ENCODE measurements at regions not wholly inside any gene's neighbourhood (a gene's known extent, or its start where the extent isn't known, plus 50 kb on each side); places are given as distances from the start of the nearest gene placed in this dataset.

- Mint-ChIP-seq H3K9me3 (peaks cover 18% of the 10 kb centered on the region), H3K4me3 (no peak overlapping the region), H3K27me3 (no peaks in the 10 kb centered on the region), H3K36me3 (ENCODE audit: low read depth) (no peaks in the 10 kb centered on the region), H3K27ac (no peak overlapping the region), H3K4me1 (ENCODE audit: low read depth) (no peaks in the 10 kb centered on the region)
- Histone ChIP-seq H3K4me3 (ENCODE audit: low read length) (no peak overlapping the region), H3K4me1 (ENCODE audit: insufficient read depth, low read length) (no peaks in the 10 kb centered on the region), H3K36me3 (ENCODE audit: insufficient read depth, low read length) (no peaks in the 10 kb centered on the region), H3K27me3 (ENCODE audit: control insufficient read depth in 1 of 2, insufficient read depth in 2 of 2, low read length in 2 of 2) (no peaks in the 10 kb centered on the region), H3K27ac (ENCODE audit: low read depth in 1 of 2, low read length in 2 of 2) (no peak overlapping the region), H3K9me3 (ENCODE audit: control insufficient read depth in 1 of 2, insufficient read depth in 1 of 2, low read length in 2 of 2) (no peaks in the 10 kb centered on the region)
- intact Hi-C loops (cut with DNase I, micrococcal nuclease): no loop called here
- ChIA-PET POLR2A (no interaction called here), CTCF (no interaction called here)
- no peak for DNase-seq
- TF ChIP-seq, protein P1, sequence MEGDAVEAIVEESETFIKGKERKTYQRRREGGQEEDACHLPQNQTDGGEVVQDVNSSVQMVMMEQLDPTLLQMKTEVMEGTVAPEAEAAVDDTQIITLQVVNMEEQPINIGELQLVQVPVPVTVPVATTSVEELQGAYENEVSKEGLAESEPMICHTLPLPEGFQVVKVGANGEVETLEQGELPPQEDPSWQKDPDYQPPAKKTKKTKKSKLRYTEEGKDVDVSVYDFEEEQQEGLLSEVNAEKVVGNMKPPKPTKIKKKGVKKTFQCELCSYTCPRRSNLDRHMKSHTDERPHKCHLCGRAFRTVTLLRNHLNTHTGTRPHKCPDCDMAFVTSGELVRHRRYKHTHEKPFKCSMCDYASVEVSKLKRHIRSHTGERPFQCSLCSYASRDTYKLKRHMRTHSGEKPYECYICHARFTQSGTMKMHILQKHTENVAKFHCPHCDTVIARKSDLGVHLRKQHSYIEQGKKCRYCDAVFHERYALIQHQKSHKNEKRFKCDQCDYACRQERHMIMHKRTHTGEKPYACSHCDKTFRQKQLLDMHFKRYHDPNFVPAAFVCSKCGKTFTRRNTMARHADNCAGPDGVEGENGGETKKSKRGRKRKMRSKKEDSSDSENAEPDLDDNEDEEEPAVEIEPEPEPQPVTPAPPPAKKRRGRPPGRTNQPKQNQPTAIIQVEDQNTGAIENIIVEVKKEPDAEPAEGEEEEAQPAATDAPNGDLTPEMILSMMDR (IDR thresholded peaks at IDR 0.05): no peak
- no peak for ATAC-seq (ENCODE audit: poor library complexity)
Measured at GRCh38 chr14:84024231-84024820, 1505.6 kb upstream of the FLRT2 start.

- Mint-ChIP-seq H3K4me1 (ENCODE audit: low read depth) (no peaks in the 10 kb centered on the region), H3K9me3 (peaks cover 18% of the 10 kb centered on the region), H3K36me3 (ENCODE audit: low read depth) (no peaks in the 10 kb centered on the region), H3K27ac (no peak overlapping the region), H3K27me3 (no peaks in the 10 kb centered on the region), H3K4me3 (no peak overlapping the region)
- Histone ChIP-seq H3K4me1 (ENCODE audit: insufficient read depth, low read length) (no peaks in the 10 kb centered on the region), H3K27ac (ENCODE audit: low read depth in 1 of 2, low read length in 2 of 2) (no peak overlapping the region), H3K4me3 (ENCODE audit: low read length) (no peak overlapping the region), H3K27me3 (ENCODE audit: control insufficient read depth in 1 of 2, insufficient read depth in 2 of 2, low read length in 2 of 2) (no peaks in the 10 kb centered on the region), H3K36me3 (ENCODE audit: insufficient read depth, low read length) (no peaks in the 10 kb centered on the region), H3K9me3 (ENCODE audit: control insufficient read depth in 1 of 2, insufficient read depth in 1 of 2, low read length in 2 of 2) (no peaks in the 10 kb centered on the region)
- ATAC-seq (ENCODE audit: poor library complexity) (no peak), DNase-seq (no peak)
- TF ChIP-seq, protein P1 (IDR thresholded peaks at IDR 0.05): no peak
- intact Hi-C loops (cut with DNase I, micrococcal nuclease): no loop called here
- CTCF ChIA-PET: no interaction called here
- POLR2A ChIA-PET: no interaction called here
Measured at GRCh38 chr14:84025106-84026012, 1504.6 kb upstream of the FLRT2 start.

DNA sequence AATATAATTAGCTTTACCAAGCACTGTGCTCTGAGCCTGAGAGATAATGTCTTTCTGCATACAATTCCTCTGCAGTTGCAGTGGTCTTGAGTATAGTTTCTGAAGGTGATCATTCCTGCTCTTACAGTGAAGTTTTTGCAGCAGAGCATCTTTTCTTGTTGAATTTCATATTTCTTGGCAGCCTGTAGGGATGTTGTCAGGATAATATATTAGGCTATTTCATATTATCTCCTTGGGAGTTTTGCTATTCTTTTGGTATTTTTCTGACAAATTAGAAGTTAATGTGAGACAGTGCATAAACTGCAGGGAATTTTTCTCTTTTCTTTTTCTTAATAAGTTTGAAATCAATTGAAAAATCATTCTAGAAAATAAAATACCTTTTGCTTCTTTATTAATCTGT lies 1502.6 kb upstream of the FLRT2 start:
- no peak overlapping the region for H3K27ac Mint-ChIP-seq
- H3K27me3 ChIP-seq (ENCODE audit: control insufficient read depth in 1 of 2, insufficient read depth in 2 of 2, low read length in 2 of 2): no peaks in the 10 kb centered on the region
- no peaks in the 10 kb centered on the region for H3K36me3 ChIP-seq (ENCODE audit: insufficient read depth, low read length)
- no peak overlapping the region for H3K4me3 ChIP-seq (ENCODE audit: low read length)
- ChIA-PET POLR2A (no interaction called here), CTCF (no interaction called here)
- no peak overlapping the region for H3K27ac ChIP-seq (ENCODE audit: low read depth in 1 of 2, low read length in 2 of 2)
- DNase-seq (no peak), ATAC-seq (ENCODE audit: poor library complexity) (no peak)
- H3K4me1 ChIP-seq (ENCODE audit: insufficient read depth, low read length): no peaks in the 10 kb centered on the region
- no peak overlapping the region for H3K4me3 Mint-ChIP-seq
- H3K27me3 Mint-ChIP-seq: no peaks in the 10 kb centered on the region
- TF ChIP-seq, protein P1 (IDR thresholded peaks at IDR 0.05): no peak
- intact Hi-C loops (cut with DNase I, micrococcal nuclease): no loop called here
- no peaks in the 10 kb centered on the region for H3K9me3 ChIP-seq (ENCODE audit: control insufficient read depth in 1 of 2, insufficient read depth in 1 of 2, low read length in 2 of 2)
- H3K9me3 Mint-ChIP-seq: peaks cover 8% of the 10 kb centered on the region
- H3K4me1 Mint-ChIP-seq (ENCODE audit: low read depth): no peaks in the 10 kb centered on the region
- H3K36me3 Mint-ChIP-seq (ENCODE audit: low read depth): no peaks in the 10 kb centered on the region

Data from CD4-positive, alpha-beta T cell (primary cell).